HG03520 (cell line): ENCODE measurements at regions not wholly inside any gene's neighbourhood (a gene's known extent, or its start where the extent isn't known, plus 50 kb on each side); places are given as distances from the start of the nearest gene placed in this dataset.

Source experiments
- ATAC-seq: cut with Tn5 transposase; IDR thresholded peaks from one replicate; pipeline ENCODE4 v1.9.1; 2021; ENCODE audit warnings: mild to moderate bottlenecking, moderate library complexity; ENCODE audit not compliant: unreplicated experiment

- no peak for ATAC-seq
Observed at GRCh38 chr15:53401503-53401902, 358.0 kb downstream of the WDR72 start.

DNA sequence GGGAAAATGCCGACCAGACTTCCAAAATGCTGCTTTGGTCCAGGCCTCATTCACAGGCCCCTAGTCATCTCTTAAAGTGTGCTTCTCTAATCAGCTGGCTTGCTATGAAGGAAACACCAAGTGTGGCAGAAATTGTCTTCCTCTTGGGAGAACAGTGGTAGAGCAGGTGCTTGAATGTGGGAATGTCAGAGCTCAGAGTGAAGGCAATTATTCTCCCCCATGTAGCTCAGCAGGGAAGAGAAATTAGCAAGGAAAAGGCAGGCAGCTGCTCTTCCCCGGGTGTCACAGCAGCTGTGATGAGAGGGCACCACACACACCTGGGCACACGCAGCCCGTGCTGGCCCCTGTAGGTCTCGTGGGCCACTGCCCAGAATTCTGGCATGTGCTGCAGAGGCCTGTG, 358.5 kb downstream of the WDR72 start:
- ATAC-seq = no peak

GRCh38 chr15:53397041-53397616, 362.3 kb downstream of the WDR72 start:
- ATAC-seq = no peak

DNA sequence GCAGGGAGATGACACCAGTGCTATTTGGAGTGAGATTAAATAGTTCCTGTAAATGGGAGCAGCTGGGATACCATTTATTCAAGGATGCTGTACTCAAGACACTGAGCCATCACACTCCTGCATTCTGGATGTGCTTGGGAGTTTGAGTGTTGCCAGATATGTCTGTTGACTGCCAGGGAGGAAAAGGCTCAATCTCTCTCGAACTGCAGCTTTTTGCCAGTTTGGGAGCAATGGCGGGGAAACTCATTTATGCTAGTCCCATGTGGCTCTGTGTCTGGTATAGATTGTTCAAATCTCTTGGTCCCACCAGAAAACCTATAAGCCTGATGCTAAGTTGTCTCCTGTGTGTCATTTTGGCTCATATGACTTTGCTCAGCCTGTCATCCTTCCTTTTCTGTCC, 363.6 kb downstream of the WDR72 start:
- ATAC-seq = no peak

DNA sequence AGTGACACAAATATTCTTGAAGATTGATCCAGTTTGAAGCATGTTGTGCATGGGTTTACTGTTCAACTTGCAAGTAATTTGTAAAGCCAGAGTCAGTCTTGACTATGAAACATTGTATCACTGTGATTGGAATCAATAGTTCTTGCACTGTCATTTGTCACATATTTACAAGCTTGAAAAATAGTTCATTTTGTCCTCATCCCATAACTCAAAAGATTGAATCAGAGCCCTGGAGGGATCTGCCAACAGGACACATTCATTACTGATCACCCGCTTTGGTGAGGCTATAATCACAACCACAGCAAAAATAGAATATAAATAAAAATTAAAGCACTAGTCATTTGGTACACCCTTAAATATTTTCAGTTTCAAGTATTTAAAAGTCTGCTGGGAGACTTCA, 368.9 kb downstream of the WDR72 start:
- ATAC-seq = no peak

DNA sequence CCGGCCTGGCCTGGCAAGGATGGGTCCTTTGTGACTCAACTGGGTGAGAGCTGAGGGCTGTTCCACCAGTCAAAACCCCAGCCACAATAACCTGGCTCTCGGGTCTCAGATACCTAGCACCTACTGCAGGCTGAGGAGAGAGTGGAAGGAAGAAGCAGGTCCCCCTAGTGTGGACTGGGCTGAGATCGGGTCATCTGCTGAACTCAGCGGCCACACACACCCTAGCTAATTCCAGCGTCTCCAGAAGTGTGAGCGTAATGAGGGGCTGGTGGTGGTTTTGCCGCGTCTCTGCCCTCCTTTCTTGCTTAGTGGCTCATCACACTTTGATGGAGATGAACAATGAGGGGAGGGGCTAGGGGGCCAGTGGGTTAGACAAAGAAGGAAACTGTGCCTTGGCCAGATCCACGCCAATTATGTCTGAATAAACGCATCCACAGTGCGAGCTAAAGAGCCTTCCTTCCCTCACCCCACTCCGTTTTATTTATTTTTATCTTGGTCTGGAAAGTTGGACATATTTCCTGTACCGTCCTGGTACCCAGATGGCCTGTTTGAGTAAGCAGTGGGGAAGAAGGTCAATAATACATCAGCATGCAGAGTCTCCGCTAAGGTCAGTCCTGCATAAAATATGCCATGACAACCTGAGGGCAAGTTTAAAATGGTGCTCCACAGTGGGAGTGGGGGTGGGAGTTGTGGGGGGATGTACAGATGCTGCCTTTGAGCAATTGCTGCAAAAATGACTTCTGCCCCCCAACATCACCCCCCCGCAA, 370.0 kb downstream of the WDR72 start:
- ATAC-seq = no peak

DNA sequence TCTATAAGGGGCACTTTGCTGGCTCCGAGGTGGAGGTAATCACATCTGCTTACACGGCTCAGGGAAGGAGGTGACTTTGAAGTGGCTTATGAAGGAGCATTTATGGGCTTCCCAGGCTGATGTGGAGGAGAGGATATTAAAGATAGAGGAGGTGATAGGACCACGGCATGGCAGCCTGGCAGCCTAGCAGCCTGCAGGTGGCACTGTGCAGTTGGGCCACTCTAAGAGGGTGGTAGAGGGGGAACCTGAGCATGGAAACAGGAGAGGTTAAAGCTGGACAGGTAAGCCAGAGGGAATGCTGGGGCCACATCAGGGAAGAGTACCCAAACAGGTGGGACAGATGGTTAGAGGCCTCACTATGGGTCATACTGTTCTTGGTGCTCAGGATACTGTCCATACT, 375.0 kb downstream of the WDR72 start:
- no peak for ATAC-seq

DNA sequence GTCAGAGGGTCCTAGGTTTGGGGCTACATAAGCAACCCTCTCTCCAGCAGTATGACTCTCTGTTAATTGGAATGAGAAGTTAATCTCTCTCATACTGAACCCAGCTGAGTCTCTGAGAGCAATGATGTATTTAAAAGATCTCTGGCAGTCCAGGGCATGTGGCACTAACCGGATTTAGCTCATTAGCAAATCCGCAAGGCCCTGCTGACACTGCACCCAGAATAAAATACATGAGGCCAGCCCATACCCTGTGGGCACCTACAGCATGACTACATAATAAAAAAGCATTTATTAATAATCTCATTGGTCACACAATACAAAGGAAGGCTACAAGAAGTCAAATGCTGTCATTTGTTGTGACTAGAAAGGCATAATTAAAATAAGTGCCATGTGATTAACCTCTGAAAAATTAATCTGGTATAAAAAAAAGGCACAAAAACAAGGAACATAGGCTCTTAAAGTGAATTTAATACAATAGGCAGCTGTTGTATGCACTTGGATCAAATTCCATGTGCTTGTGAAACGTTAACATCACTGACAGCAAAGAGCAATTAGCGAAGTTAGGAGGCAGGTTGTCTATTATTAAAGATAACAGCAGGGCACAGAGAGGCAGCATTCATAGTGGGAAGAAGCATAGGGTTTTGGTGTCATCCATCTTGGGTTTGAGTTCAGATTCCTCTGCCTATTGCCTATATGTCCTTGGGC, 381.2 kb downstream of the WDR72 start:
- no peak for ATAC-seq

DNA sequence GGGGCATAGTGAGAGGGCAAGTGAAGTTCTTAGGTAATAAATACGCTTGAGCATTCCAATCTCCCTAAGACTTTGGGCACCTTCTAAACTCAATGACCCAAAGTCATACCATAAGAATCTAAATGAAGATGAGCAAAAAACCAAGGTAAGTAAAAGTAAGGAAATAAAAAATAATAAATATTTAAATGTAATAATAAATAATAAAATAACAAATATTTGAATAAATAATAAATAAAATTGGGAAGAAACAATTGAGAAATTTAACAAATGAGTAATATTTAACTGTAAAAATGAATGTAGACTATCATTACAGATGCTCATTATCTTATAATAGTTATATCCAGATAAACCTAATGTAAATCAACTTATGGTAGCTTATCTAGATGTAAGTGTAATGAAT, 391.7 kb downstream of the WDR72 start:
- ATAC-seq = no peak

DNA sequence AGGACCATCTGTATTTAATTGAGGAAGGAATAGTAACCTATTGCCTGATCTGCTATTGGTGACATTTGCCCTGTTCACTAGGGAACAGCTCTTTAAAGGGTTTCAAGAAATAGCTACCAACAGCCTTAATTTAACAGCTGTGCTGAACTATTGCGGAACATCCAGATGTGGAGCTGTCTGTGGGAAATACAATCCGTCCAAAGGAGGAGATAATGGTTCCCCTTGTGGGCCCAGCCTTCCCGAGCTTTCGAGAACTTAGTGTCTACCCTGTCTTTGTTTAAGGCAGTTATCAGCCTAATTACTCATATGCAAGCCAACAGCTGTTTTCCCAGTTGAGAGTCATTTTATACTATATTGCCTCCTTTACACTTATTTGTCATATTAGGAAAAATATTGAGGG, 398.6 kb downstream of the WDR72 start:
- ATAC-seq = no peak

GRCh38 chr15:53359038-53359437, 400.4 kb downstream of the WDR72 start:
- ATAC-seq = no peak

GRCh38 chr15:53354874-53355273, 404.6 kb downstream of the WDR72 start:
- no peak for ATAC-seq

- no peak for ATAC-seq
Observed at GRCh38 chr15:53351373-53351772, 408.1 kb downstream of the WDR72 start.

DNA sequence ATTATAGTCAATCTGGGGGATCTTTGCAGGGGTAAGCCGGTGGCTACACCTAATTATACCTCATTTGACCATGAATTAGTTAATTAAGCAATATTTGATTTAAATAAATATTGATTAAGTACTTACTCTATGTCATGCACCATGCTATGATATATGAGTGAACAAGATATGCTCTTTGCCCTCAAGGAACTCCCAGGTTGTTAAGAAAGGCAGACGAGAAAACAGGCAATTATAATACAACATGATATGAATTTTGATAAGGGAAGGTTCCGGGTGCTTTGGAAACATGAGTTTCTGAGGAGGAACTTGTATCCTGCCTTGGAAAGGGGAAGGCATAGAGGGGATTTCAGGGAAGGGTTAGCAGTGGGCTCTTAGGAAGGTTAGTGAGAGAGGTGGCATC, 412.9 kb downstream of the WDR72 start:
- no peak for ATAC-seq

DNA sequence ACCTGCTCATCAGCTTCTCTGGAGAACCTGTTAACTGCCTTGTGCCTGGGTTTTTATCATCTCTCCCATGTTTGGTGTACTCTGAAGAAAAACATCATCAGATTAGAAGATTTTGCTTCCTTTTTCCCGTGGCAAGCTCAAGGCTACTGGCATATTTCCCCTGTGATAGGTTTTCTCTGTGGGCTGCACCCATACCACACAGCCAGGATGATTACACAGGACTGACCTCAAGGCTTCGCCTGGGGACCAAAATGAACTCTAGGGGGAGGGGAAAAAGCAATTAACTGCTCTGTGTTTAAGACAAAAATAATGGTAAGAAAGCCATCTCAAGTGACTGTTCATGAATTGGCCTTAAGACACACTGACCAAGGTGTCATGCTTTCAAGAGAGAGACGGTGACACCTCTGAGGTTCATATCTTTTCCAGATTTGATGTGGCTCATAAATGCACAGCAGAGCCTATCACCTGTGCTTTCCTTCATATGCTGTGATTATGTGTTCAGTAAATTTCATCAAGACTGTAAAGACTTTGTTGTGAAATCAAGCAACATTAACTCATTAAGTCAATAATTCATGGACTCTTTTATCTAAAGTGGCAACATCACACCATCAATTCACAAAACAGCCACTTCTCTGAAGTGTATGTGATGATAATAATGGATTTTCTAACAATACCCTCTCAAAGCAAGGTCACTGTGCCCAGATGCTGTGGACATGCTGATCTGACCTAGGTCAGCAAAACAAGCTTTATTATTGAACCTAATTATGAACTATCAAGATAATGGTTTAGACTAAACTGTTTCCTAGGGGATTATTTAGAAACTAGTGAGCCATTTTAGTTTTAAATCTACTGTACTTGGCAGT, 427.9 kb downstream of the WDR72 start:
- no peak for ATAC-seq

- no peak for ATAC-seq
Observed at GRCh38 chr15:53328341-53328740, 431.1 kb downstream of the WDR72 start.

- no peak for ATAC-seq
Observed at GRCh38 chr15:53324061-53324460, 435.4 kb downstream of the WDR72 start.

GRCh38 chr15:53323191-53323590, 436.3 kb downstream of the WDR72 start:
- ATAC-seq = no peak

DNA sequence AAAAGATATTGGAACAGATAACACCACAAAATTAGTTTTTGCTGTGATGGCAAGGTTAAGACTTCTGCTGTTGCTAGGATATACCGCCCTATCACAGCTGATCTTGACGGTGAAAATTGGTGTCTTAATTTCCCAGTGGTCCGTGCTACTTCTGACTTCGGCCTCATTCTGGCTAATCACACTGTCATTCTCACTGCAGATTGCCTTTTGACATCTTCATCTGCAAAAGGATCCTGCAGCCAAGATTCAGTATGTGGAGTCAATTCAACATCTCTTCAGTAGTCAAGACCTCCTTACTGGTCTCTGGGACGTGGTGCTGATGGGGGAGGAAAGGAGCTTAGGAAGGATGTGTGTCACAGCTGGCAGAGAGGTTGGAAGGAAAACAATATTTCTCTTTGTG, 438.6 kb downstream of the WDR72 start:
- no peak for ATAC-seq

DNA sequence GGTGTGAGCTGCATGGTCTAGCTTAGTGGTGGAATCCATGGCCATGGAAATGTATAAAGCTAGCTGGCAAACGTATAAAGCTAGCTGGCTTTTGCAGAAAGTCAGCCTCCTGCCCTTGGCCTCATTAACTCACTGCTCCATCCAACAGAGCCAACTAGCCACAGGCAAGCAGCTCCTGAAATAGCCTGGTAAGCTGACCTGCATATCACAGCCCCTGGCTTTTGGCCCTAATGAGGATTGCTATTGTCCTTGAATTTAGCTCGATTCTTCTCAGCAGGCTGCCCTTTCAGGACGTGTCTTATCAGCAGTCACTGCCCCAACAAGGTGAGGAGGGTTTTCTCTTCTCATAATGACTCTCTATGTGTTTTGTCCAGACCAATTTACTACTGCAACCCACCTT, 446.8 kb downstream of the WDR72 start:
- ATAC-seq = no peak

DNA sequence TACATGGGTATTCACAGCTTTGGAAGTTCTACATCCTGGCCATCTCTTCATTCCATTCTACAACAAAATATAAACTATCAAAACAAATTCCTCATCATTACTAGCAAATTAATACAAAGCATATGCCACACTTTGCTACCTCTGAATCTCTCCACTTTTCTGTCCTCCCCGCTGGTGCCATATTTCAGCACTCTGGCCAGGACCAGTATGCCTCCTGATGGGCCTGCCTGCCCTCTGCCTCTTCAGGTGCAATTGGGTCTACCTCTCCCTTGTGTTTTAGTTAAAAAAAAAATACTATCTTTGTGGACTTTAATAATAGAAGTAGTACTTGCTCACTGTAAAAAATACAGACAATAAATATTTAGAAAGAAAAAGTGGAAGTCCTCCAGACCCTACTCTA, 448.8 kb downstream of the WDR72 start:
- no peak for ATAC-seq
